GM21786 (cell line): ENCODE measurements at regions not wholly inside any gene's neighbourhood (a gene's known extent, or its start where the extent isn't known, plus 50 kb on each side); places are given as distances from the start of the nearest gene placed in this dataset.

Source experiments
- ATAC-seq: cut with Tn5 transposase; IDR thresholded peaks from one replicate; pipeline ENCODE4 v1.9.1; 2021; ENCODE audit not compliant: unreplicated experiment

DNA sequence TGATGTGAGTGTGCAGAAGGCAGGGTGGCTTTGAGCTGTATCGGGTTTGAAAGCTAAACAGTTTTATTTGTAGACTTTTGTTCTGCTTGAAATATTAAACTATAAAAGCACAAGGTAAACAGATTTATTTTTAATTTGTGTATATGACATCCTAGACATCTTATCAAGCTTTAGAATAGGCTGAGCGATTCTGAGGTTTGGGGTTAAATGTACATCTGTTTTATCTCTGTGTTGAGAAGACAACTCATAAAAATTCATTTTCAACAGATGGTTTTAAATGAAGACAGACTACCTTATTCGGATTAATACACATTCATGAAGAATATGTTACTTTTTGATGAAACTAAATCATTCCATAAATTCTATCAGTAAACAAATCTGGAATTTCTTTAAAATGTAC, 368.8 kb downstream of the RPRM start:
- no peak for ATAC-seq

GRCh38 chr2:153106802-153107477, 371.6 kb downstream of the RPRM start:
- peak; percentile 73 for ATAC-seq

- no peak for ATAC-seq
Observed at GRCh38 chr2:153105829-153106578, 372.6 kb downstream of the RPRM start.

DNA sequence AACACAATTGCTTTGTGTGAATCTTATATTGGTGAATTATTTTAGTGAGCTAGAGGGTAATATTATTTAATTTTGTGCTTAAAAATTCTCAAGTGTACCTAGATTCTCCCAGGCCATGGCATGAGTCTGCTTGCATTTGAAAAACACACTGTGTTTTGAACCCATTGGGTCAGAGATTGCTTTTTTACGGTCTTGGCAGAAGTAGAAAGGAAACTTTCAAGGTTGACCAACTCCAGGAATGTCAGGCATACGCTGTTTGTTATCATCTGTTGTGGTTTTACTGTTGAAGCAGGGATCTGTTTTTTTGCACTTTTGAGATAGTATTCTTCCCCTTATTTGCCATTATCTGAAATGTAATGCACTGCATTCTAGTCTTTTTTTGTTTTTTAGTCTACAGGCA, 377.4 kb downstream of the RPRM start:
- no peak for ATAC-seq

- ATAC-seq: no peak
Observed at GRCh38 chr2:153100151-153100550, 378.4 kb downstream of the RPRM start.

DNA sequence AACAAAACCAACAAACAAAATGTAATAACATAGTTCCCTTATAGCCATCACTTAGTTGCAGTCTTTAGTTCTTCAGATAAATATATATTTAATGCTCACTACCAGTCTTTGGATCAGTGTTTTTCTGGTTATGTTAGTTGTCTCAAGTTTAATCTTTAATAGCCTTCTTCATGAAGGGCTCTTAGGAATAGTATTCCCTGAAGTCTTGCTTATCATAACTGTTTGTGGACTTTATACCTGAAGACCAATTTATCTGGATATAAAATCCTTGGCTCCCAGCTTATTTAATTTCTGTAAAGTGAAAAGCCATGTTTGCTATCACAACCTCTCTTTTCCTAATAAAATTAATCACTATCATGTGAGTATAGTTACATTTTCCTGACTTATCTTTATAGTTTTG, 379.7 kb downstream of the ARL6IP6 start:
- no peak for ATAC-seq

DNA sequence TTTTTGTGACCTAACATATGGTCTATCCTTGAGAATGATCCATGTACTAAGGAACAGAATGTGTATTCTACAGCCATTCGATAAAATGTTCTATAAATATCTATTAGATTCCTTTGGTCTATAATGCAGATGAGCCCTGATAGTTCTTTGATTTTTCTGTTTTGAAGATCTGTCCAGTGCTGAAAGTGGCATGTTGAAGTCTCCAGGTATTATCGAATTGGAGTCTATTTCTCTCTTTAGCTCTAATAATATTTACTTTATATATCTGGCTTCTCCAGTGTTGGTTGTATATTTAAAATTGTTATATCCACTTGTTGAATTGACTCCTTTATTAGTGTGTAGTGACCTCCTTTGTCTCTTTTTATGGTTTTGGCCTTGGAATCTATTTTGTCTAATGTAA, 377.9 kb downstream of the ARL6IP6 start:
- no peak for ATAC-seq

GRCh38 chr2:153091344-153091743, 372.9 kb downstream of the ARL6IP6 start:
- no peak for ATAC-seq

DNA sequence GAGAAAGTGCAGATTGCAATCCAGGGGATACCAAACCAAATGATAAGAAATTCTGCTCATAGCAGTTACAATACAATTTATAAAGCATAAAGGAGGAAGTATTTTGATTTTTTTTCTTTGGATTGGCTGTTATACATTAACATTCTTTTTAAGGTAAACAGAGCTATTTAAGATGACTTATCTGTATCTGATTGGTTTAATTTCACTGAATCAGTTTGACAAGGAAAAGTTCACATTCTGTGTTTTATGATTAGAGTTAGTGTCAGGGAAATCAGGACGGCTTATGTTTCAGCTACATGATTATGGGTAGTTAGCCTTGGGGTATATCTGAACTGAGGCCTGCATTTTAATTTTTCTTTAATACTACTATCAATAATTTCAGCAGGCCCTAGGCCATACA, 360.9 kb downstream of the ARL6IP6 start:
- no peak for ATAC-seq

DNA sequence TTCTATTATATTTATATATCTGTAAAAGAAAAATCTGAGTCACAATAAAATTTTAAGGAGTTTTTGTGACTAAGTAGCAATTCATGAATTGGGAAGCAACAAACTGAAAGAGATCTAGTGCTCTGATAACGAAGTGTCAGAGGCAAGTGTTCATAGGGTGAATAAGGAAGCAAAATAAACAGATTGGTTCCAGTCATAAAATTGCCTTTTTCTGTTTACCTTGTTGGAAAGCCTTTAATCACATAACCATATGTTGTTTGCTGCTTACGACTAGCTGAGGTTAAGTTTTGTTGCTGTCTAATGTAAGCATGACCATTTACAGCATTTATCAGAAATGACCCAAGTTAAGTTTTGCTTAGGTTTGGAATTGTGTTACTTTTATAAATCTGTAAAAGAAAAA, 358.9 kb downstream of the ARL6IP6 start:
- ATAC-seq: no peak

DNA sequence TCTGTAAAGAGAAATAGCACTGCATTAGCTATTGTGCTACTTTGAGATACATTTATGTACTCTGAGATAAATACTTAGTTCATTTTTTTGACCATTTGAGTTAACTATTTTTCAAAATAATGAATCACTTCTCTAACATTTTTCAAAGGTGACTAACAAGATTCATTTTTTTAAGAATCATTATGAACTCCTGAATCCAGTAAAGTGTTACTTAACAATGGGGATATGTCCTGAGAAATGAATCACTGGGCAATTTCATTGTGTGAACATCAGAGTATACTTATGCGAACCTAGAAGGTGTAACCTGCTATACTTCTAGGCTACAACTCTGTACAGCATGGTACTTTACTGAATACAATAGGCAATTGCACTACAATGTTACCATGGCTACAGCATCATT, 355.8 kb downstream of the ARL6IP6 start:
- no peak for ATAC-seq

- ATAC-seq: no peak
Observed at GRCh38 chr2:153072813-153073212, 354.4 kb downstream of the ARL6IP6 start.

GRCh38 chr2:153072077-153072476, 353.7 kb downstream of the ARL6IP6 start:
- no peak for ATAC-seq

- ATAC-seq: no peak
Observed at GRCh38 chr2:153071090-153071489, 352.7 kb downstream of the ARL6IP6 start.

GRCh38 chr2:153068915-153069314, 350.5 kb downstream of the ARL6IP6 start:
- no peak for ATAC-seq

DNA sequence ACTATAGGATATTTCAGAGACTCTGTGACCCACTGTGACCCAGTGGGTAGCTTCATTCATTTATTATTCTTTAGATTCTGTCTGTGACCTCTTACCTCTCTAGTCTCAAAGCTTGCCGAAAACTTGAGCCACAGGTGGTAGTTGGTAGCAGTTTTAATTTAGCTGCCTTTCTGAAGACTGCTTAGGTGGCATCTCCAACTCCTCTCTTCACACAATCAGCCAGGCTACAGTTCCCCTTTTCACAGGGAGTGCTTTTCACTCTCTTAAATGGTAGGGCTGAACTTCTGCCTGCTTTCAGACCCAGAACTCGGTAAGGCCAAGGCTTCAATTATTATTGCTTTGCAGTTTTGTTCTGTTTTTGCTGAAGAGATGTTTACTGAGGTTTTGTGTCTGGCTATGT, 349.6 kb downstream of the ARL6IP6 start:
- ATAC-seq: no peak

GRCh38 chr2:153059338-153060052, 341.1 kb downstream of the ARL6IP6 start:
- ATAC-seq: no peak

- no peak for ATAC-seq
Observed at GRCh38 chr2:153057743-153058142, 339.3 kb downstream of the ARL6IP6 start.

- ATAC-seq: no peak
Observed at GRCh38 chr2:153055182-153055581, 336.8 kb downstream of the ARL6IP6 start.

DNA sequence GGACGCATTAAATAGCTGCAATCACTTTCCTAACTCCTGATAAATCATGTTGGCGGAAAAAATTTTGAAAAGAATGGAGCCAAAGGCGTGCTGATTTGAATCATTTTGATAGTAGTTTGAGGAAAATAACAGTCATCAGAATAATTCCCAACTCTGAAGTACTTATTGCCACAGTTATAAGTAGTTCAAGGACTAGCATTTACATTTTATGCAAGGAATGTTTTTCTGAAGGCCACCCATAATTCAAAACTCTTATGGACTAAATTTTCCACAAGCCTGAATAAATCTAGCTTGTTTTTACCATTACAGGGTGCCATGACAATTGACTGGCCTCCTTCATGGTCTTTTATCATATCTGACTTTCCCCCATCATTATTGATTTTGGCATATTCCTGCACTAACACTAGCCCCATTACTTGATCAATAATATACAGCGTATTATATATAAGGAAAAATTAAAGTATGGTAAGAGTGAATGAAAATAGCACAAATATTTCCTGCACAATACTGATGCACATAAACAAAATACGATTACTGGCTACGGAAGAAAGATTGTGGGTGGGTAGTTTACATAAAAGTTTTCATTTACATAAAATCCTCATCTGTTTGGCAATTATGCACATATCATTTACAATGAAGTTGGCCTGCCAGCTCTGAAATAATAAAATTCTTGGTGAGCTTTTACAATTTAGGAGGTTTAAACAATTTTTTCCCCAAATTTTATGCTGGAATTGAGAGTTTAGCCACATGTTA, 334.6 kb downstream of the ARL6IP6 start:
- ATAC-seq: no peak

GRCh38 chr2:153047220-153047619, 328.8 kb downstream of the ARL6IP6 start:
- no peak for ATAC-seq
